Astrocyte (in vitro differentiated cells and primary cell): ENCODE measurements at regions not wholly inside any gene's neighbourhood (a gene's known extent, or its start where the extent isn't known, plus 50 kb on each side); places are given as distances from the start of the nearest gene placed in this dataset.

Experiments
- DNase-seq: peaks from one replicate; pipeline ENCODE4 v3.0.0-alpha.2; 2010; ENCODE audit warnings: low read depth
- FAIRE-seq: peaks from 2 replicates; lab custom pipeline; 2011; peaks lifted over from hg19 to GRCh38; lab: Jason Lieb, UNC
- H2AFZ ChIP-seq: 2 replicates; pipeline ENCODE4 v1.6.0; 2012; ENCODE audit warnings: low read depth, low read length, inconsistent platforms
- H3K27ac ChIP-seq: 2 replicates; pipeline ENCODE4 v1.5.1; 2011; ENCODE audit warnings: low read depth, low read length, inconsistent platforms
- H3K27me3 ChIP-seq: 2 replicates; pipeline ENCODE4 v1.6.0; 2011; ENCODE audit warnings: low read length, inconsistent platforms; ENCODE audit not compliant: insufficient read depth
- H3K36me3 ChIP-seq: 2 replicates; pipeline ENCODE4 v1.5.1; 2011; ENCODE audit warnings: low read length, inconsistent platforms; ENCODE audit not compliant: insufficient read depth
- H3K4me1 ChIP-seq: 2 replicates; pipeline ENCODE4 v1.5.1; 2011; ENCODE audit warnings: low read length, inconsistent platforms; ENCODE audit not compliant: insufficient read depth
- H3K4me2 ChIP-seq: 2 replicates; pipeline ENCODE4 v1.6.0; 2012; ENCODE audit warnings: low read length, inconsistent platforms
- H3K4me3 ChIP-seq: 2 replicates; pipeline ENCODE4 v1.5.1; 2011; ENCODE audit warnings: low read depth, mild to moderate bottlenecking, low read length, inconsistent platforms; ENCODE audit not compliant: insufficient read depth
- H3K79me2 ChIP-seq: 2 replicates; pipeline ENCODE4 v1.6.0; 2012; ENCODE audit warnings: mild to moderate bottlenecking, low read length, inconsistent platforms; ENCODE audit not compliant: insufficient read depth
- H3K9ac ChIP-seq: 2 replicates; pipeline ENCODE4 v1.6.0; 2012; ENCODE audit warnings: mild to moderate bottlenecking, low read length, inconsistent platforms
- H3K9me3 ChIP-seq: 2 replicates; pipeline ENCODE4 v1.5.1; 2012; ENCODE audit warnings: low read depth, mild to moderate bottlenecking, low read length, inconsistent platforms; ENCODE audit not compliant: insufficient read depth
- H4K20me1 ChIP-seq: 2 replicates; pipeline ENCODE4 v1.6.0; 2012; ENCODE audit warnings: low read length, inconsistent platforms; ENCODE audit not compliant: insufficient read depth
- H3K27ac Mint-ChIP-seq: one replicate; pipeline ENCODE4 v1.8.0; 2021; ENCODE audit warnings: mild to moderate bottlenecking, mixed read lengths; ENCODE audit not compliant: unreplicated experiment
- H3K27me3 Mint-ChIP-seq: one replicate; pipeline ENCODE4 v1.8.0; 2021; ENCODE audit warnings: low read depth, mixed read lengths; ENCODE audit not compliant: unreplicated experiment
- H3K36me3 Mint-ChIP-seq: one replicate; pipeline ENCODE4 v1.8.0; 2021; ENCODE audit warnings: low read depth, mixed read lengths; ENCODE audit not compliant: unreplicated experiment
- H3K4me1 Mint-ChIP-seq: one replicate; pipeline ENCODE4 v1.8.0; 2021; ENCODE audit warnings: low read depth, mixed read lengths; ENCODE audit not compliant: unreplicated experiment
- H3K4me3 Mint-ChIP-seq: one replicate; pipeline ENCODE4 v1.8.0; 2021; ENCODE audit warnings: mild to moderate bottlenecking, moderate library complexity, mixed read lengths; ENCODE audit not compliant: unreplicated experiment
- H3K9me3 Mint-ChIP-seq: one replicate; pipeline ENCODE4 v1.8.0; 2021; ENCODE audit warnings: mild to moderate bottlenecking, mixed read lengths; ENCODE audit not compliant: unreplicated experiment
- EZH2 ChIP-seq: IDR thresholded peaks from 2 replicates; pipeline ENCODE4 v1.6.1; 2012; ENCODE audit warnings: mild to moderate bottlenecking, low read length, inconsistent platforms; ENCODE audit not compliant: insufficient read depth
- TF ChIP-seq, protein P1 (sequence below): IDR thresholded peaks from 2 replicates; pipeline ENCODE4 v1.5.1; 2011; ENCODE audit warnings: low read depth, mild to moderate bottlenecking, inconsistent platforms, low read length, moderate library complexity; ENCODE audit not compliant: insufficient read depth

DNA sequence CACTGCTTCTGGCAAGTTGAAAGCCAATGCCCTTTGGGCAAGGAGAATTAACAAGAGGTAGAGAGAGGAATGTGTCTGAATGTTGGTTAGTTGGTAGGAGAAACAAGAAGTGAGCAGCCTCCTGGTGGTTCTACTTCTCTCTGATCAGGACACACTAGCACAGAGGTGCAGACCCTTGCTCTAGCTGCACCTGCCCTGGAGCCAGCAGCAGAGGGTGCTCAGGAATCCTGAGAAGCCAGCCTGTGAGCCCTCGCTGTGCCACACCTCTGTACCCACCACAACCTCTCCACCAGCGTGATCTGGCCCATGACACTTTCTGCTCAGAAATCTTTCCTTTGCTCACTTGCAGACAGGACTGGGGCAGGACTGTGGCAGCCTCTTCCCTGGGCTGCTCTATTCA, 364.7 kb downstream of the RPS24 start:
- Histone ChIP-seq H3K4me1 (no peaks in the 10 kb centered on the region), H3K9me3 (no peaks in the 10 kb centered on the region), H2AFZ (no peak overlapping the region), H3K79me2 (no peaks in the 10 kb centered on the region), H3K4me2 (no peak overlapping the region), H3K27ac (no peak overlapping the region), H3K27me3 (peaks cover 4% of the 10 kb centered on the region), H4K20me1 (no peaks in the 10 kb centered on the region), H3K36me3 (no peaks in the 10 kb centered on the region), H3K9ac (no peak overlapping the region), H3K4me3 (no peak overlapping the region)
- Mint-ChIP-seq H3K36me3 (peaks cover under 1% of the 10 kb centered on the region), H3K9me3 (peaks cover 2% of the 10 kb centered on the region), H3K4me3 (no peak overlapping the region), H3K4me1 (no peaks in the 10 kb centered on the region), H3K27me3 (peaks cover 37% of the 10 kb centered on the region), H3K27ac (no peak overlapping the region)
- DNase-seq, result no peak
- TF ChIP-seq EZH2, result no peak
- TF ChIP-seq, protein P1, sequence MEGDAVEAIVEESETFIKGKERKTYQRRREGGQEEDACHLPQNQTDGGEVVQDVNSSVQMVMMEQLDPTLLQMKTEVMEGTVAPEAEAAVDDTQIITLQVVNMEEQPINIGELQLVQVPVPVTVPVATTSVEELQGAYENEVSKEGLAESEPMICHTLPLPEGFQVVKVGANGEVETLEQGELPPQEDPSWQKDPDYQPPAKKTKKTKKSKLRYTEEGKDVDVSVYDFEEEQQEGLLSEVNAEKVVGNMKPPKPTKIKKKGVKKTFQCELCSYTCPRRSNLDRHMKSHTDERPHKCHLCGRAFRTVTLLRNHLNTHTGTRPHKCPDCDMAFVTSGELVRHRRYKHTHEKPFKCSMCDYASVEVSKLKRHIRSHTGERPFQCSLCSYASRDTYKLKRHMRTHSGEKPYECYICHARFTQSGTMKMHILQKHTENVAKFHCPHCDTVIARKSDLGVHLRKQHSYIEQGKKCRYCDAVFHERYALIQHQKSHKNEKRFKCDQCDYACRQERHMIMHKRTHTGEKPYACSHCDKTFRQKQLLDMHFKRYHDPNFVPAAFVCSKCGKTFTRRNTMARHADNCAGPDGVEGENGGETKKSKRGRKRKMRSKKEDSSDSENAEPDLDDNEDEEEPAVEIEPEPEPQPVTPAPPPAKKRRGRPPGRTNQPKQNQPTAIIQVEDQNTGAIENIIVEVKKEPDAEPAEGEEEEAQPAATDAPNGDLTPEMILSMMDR, result no peak
- FAIRE-seq, result no peak

DNA sequence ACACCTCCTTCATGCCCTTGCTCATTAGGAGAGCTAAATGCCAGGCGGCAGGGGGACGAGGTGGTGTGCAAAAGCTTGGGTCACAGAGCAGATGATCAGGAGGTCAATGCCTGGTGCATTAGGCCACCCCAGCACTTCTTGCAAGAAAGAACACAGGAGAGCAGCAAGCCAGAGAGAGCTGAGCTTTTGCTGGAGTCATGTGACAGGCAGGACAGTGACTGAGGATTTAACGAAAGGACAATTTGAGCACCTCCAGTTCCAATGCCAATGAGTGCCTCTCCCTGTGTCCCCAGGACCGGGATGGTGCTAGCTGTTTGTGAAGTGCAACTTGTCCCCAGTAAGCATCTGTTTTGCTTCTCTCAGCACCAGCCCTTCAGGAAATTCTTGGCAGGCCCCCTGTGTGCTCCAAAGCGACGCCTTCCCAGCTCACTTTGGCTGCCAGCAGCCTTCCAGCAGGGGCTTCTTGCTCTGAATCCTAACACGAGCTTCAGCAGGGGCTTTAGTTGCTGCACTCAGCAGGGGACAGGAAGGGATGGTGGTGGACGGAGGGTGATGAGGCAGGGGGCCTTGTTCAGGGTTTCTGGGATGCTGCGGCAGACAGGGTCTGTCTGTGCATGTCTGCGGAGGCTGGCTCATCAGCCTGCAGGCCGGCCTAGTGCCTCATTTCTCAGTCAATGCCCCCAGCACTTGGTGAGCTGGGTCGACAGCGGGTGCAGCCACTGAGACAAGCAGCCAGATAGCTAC, 368.1 kb downstream of the RPS24 start:
- Histone ChIP-seq H3K27me3 (peaks cover 17% of the 10 kb centered on the region), H3K9me3 (no peaks in the 10 kb centered on the region), H3K79me2 (no peaks in the 10 kb centered on the region), H3K4me2 (no peak overlapping the region), H3K36me3 (no peaks in the 10 kb centered on the region), H2AFZ (peak overlapping the region; percentile 37), H4K20me1 (no peaks in the 10 kb centered on the region), H3K4me1 (peaks cover 8% of the 10 kb centered on the region), H3K27ac (no peak overlapping the region), H3K4me3 (no peak overlapping the region), H3K9ac (no peak overlapping the region)
- peaks cover 5% of the 10 kb centered on the region for H3K4me1 Mint-ChIP-seq
- H3K36me3 Mint-ChIP-seq, result peaks cover 4% of the 10 kb centered on the region
- DNase-seq (no peak), FAIRE-seq (no peak)
- H3K4me3 Mint-ChIP-seq, result no peak overlapping the region
- H3K27me3 Mint-ChIP-seq, result peaks cover 56% of the 10 kb centered on the region
- no peak for TF ChIP-seq EZH2
- TF ChIP-seq, protein P1, result no peak
- H3K27ac Mint-ChIP-seq, result no peak overlapping the region
- peaks cover 2% of the 10 kb centered on the region for H3K9me3 Mint-ChIP-seq

DNA sequence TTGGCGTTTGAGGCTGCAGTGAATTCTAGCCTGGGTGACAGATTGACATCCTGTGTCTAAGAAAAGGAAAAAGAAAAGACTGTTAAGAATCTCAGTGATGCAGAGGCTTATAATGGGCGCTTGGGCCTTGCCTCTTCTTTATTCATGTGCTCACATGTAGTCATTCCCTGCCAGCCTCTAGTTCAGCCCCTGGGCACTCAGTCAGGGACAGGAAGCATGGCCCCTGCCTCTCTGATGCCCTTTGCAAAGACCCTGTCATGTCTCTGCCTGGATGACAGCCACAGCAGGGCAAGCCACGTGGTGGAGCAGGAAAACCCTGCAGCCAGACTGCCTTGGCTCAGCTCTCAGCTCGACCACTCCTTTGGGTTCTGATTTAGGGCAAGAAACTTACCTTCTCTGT, 368.9 kb downstream of the RPS24 start:
- no peak for FAIRE-seq
- no peak overlapping the region for H3K27ac ChIP-seq

More for the DNA sequence above, 368.9 kb downstream of the RPS24 start:
- H3K27me3 Mint-ChIP-seq, result peaks cover 51% of the 10 kb centered on the region
- H3K27me3 ChIP-seq, result peaks cover 16% of the 10 kb centered on the region
- no peak overlapping the region for H3K4me2 ChIP-seq
- TF ChIP-seq EZH2, result no peak
- TF ChIP-seq, protein P1, result no peak
- peaks cover 2% of the 10 kb centered on the region for H3K9me3 Mint-ChIP-seq
- no peaks in the 10 kb centered on the region for H3K36me3 ChIP-seq
- no peak overlapping the region for H2AFZ ChIP-seq
- no peak for DNase-seq
- no peak overlapping the region for H3K4me3 Mint-ChIP-seq
- H4K20me1 ChIP-seq, result no peaks in the 10 kb centered on the region
- no peak overlapping the region for H3K4me3 ChIP-seq
- no peaks in the 10 kb centered on the region for H3K79me2 ChIP-seq
- H3K4me1 Mint-ChIP-seq, result peaks cover 7% of the 10 kb centered on the region
- no peak overlapping the region for H3K27ac Mint-ChIP-seq
- peaks cover 13% of the 10 kb centered on the region for H3K4me1 ChIP-seq
- peaks cover 4% of the 10 kb centered on the region for H3K36me3 Mint-ChIP-seq
- no peaks in the 10 kb centered on the region for H3K9me3 ChIP-seq
- H3K9ac ChIP-seq, result no peak overlapping the region
